A549 (cell line): ENCODE measurements at regions not wholly inside any gene's neighbourhood (a gene's known extent, or its start where the extent isn't known, plus 50 kb on each side); places are given as distances from the start of the nearest gene placed in this dataset.

Source experiments
- ATAC-seq, 2 experiments: fragments of 200-7000 bp in 1 of 2; fragments of >200 bp in 1 of 2; cut with Nextera tagmentation in 1 of 2; cut with Tn5 transposase in 1 of 2; 3 replicates each; pipeline versions ENCODE4 v1.8.0 to v1.9.1; 2018 to 2020; ENCODE audit warnings: mild to moderate bottlenecking in 1 of 2, moderate library complexity in 1 of 2
- CTCF ChIA-PET: fragments of 300-600 bp; sonication (Branson Sonifier 250); formaldehyde crosslinking; extraction: SDS; loops from one replicate; lab custom pipeline; 2021; ENCODE audit warnings: antibody characterized with exemption, inconsistent platforms; lab: Yijun Ruan, JAX
- POLR2A ChIA-PET: fragments of 350-600 bp; formaldehyde crosslinking; extraction: SDS; loops from one replicate; lab custom pipeline; 2021; ENCODE audit warnings: antibody characterized with exemption, inconsistent platforms; lab: Yijun Ruan, JAX
- DNase-seq, 2 experiments: peaks; one replicate each; pipeline versions ENCODE4 v3.0.0 to v3.0.0-alpha.2; 2011 to 2016; ENCODE audit warnings: low read depth in 1 of 2, low spot score in 1 of 2
- FAIRE-seq: peaks from 2 replicates; lab custom pipeline; 2011; peaks lifted over from hg19 to GRCh38; lab: Jason Lieb, UNC
- H3K27ac ChIP-seq, 2 experiments: fragments of >200 bp; sonication (Bioruptor Twin); formaldehyde crosslinking; 3 replicates each; pipeline ENCODE4 v1.5.1; 2016 to 2017
- H3K4me1 ChIP-seq: fragments of >200 bp; sonication (Bioruptor Twin); formaldehyde crosslinking; 3 replicates; pipeline ENCODE4 v1.6.1; 2016
- H3K4me2 ChIP-seq: fragments of >200 bp; sonication (Bioruptor Twin); formaldehyde crosslinking; 3 replicates; pipeline ENCODE4 v1.6.1; 2016
- H3K4me3 ChIP-seq: fragments of >200 bp; sonication (Bioruptor Twin); formaldehyde crosslinking; 3 replicates; pipeline ENCODE4 v1.5.1; 2016
- H3K9me3 ChIP-seq: fragments of >200 bp; sonication (Bioruptor Twin); formaldehyde crosslinking; 3 replicates; pipeline ENCODE4 v1.6.1; 2016
- ATOH8 ChIP-seq: fragments of 250-450 bp; sonication (Bioruptor Pico); IDR thresholded peaks from 2 replicates; pipeline ENCODE4 v1.5.0; 2020; ENCODE audit warnings: low read depth, mild to moderate bottlenecking, moderate library complexity
- CHD2 ChIP-seq: fragments of 150-350 bp; IDR thresholded peaks from 2 replicates; pipeline ENCODE4 v1.6.1; 2014; ENCODE audit warnings: low read length; ENCODE audit not compliant: partially characterized antibody
- CHD4 ChIP-seq: fragments of 200-600 bp; sonication (generic); IDR thresholded peaks from 2 replicates; pipeline ENCODE4 v1.6.1; 2016; ENCODE audit warnings: antibody characterized with exemption, mild to moderate bottlenecking, borderline replicate concordance
- CTCF ChIP-seq: fragments of >200 bp; sonication (Bioruptor Twin); formaldehyde crosslinking; IDR thresholded peaks from 3 replicates; pipeline ENCODE4 v1.5.1; 2016
- ELK1 ChIP-seq: fragments of 150-350 bp; IDR thresholded peaks from 2 replicates; pipeline ENCODE4 v1.6.1; 2014; ENCODE audit warnings: low read depth, mild to moderate bottlenecking, low read length
- FOSB ChIP-seq: fragments of 250-450 bp; sonication (Bioruptor Pico); IDR thresholded peaks from 2 replicates; pipeline ENCODE4 v1.5.0; 2020; ENCODE audit warnings: mild to moderate bottlenecking, moderate library complexity
- FOSL2 ChIP-seq, 2 experiments: fragments of 450-650 bp in 1 of 2; fragments of >200 bp in 1 of 2; sonication (Bioruptor Twin) in 1 of 2; formaldehyde crosslinking; IDR thresholded peaks; 2 replicates each; pipeline versions ENCODE4 v1.5.0 to v1.6.1; 2016 to 2020; ENCODE audit warnings: mild to moderate bottlenecking in 1 of 2, moderate library complexity in 1 of 2
- FOXS1 ChIP-seq: fragments of 250-450 bp; sonication (Bioruptor Pico); IDR thresholded peaks from 2 replicates; pipeline ENCODE4 v1.5.0; 2020; ENCODE audit warnings: mild to moderate bottlenecking, moderate library complexity
- HDAC2 ChIP-seq: fragments of 200-600 bp; sonication (generic); IDR thresholded peaks from 2 replicates; pipeline ENCODE4 v1.6.1; 2016
- MYC ChIP-seq: IDR thresholded peaks from 2 replicates; pipeline ENCODE4 v1.6.1; 2012; ENCODE audit warnings: mild to moderate bottlenecking, inconsistent platforms, low read length, improper control_type of control experiment, borderline replicate concordance
- NPAS2 ChIP-seq: fragments of 250-450 bp; sonication (Bioruptor Pico); IDR thresholded peaks from 2 replicates; pipeline ENCODE4 v1.8.0; 2022; ENCODE audit warnings: mild to moderate bottlenecking, moderate library complexity, borderline replicate concordance
- RAD21 ChIP-seq, 2 experiments: fragments of >200 bp in 1 of 2; sonication (Bioruptor Twin) in 1 of 2; formaldehyde crosslinking in 1 of 2; IDR thresholded peaks in 1 of 2; conservative IDR thresholded peaks in 1 of 2; 2 replicates in 1 of 2; 3 replicates in 1 of 2; pipeline ENCODE4 v1.6.1; 2012 to 2018; ENCODE audit warnings: inconsistent platforms in 1 of 2
- REST ChIP-seq: fragments of 200-600 bp; sonication (generic); IDR thresholded peaks from 2 replicates; pipeline ENCODE4 v1.6.1; 2016; ENCODE audit warnings: antibody characterized with exemption, mild to moderate bottlenecking, moderate library complexity
- RNF2 ChIP-seq: fragments of 200-600 bp; sonication (generic); IDR thresholded peaks from 2 replicates; pipeline ENCODE4 v1.6.1; 2016; ENCODE audit warnings: low read depth, mild to moderate bottlenecking, antibody characterized with exemption, moderate library complexity, borderline replicate concordance
- SMC3 ChIP-seq: fragments of >200 bp; sonication (Bioruptor Twin); formaldehyde crosslinking; IDR thresholded peaks from 3 replicates; pipeline ENCODE4 v1.6.1; 2018; ENCODE audit warnings: inconsistent platforms
- ZFP36 ChIP-seq: fragments of 450-650 bp; IDR thresholded peaks from 2 replicates; pipeline ENCODE4 v1.6.1; 2014; ENCODE audit warnings: borderline replicate concordance; ENCODE audit not compliant: partially characterized antibody
- ZNF302 ChIP-seq: fragments of 250-450 bp; sonication (Bioruptor Pico); IDR thresholded peaks from 2 replicates; pipeline ENCODE4 v1.9.0; 2021; ENCODE audit warnings: inconsistent platforms, mild to moderate bottlenecking, moderate library complexity
- ZSCAN20 ChIP-seq: fragments of 250-450 bp; sonication (Bioruptor Pico); IDR thresholded peaks from 2 replicates; pipeline ENCODE4 v1.8.0; 2022; ENCODE audit warnings: mild to moderate bottlenecking, moderate library complexity
- WGBS: methylation state at CpG from one replicate; pipeline ENCODE4 v1.1.6; 2017; ENCODE audit errors: missing lambda C conversion rate; 5-methylcytosine and 5-hydroxymethylcytosine counted together
- TF ChIP-seq, protein P1 (sequence below): IDR thresholded peaks from 2 replicates; pipeline ENCODE4 v1.6.1; 2012
- TF ChIP-seq, protein P2 (sequence below): fragments of 250-450 bp; sonication (Bioruptor Pico); IDR thresholded peaks from 2 replicates; pipeline ENCODE4 v1.5.0; 2021; ENCODE audit warnings: mild to moderate bottlenecking, moderate library complexity, borderline replicate concordance

GRCh38 chr2:209276000-209276399, 147.8 kb upstream of the MAP2 start:
- 48% methylated on average over 3 of the region's 3 CpGs for WGBS

GRCh38 chr2:209277444-209277843, 146.4 kb upstream of the MAP2 start:
- 8% methylated on average over 3 of the region's 3 CpGs for WGBS
- no peaks in the 10 kb centered on the region for H3K9me3 ChIP-seq
- no peak for DNase-seq
- no peaks in the 10 kb centered on the region for H3K4me1 ChIP-seq
- TF ChIP-seq CTCF (no peak), REST (no peak), FOSL2 (IDR thresholded peaks at IDR 0.05) (no peak), FOSL2 (CRISPR knock-in tag; IDR thresholded peaks at IDR 0.05) (no peak), ATOH8 (CRISPR knock-in tag) (no peak), FOXS1 (CRISPR knock-in tag) (no peak), RAD21 (conservative IDR thresholded peaks at IDR 0.05 in 1 of 2, IDR thresholded peaks at IDR 0.05 in 1 of 2) (no peak), SMC3 (no peak), FOSB (CRISPR knock-in tag) (no peak), MYC (no peak), ZNF302 (CRISPR knock-in tag) (no peak), CHD2 (no peak), NPAS2 (CRISPR knock-in tag) (no peak), ZSCAN20 (CRISPR knock-in tag) (no peak)
- TF ChIP-seq, protein P1, sequence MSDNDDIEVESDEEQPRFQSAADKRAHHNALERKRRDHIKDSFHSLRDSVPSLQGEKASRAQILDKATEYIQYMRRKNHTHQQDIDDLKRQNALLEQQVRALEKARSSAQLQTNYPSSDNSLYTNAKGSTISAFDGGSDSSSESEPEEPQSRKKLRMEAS: no peak
- TF ChIP-seq, protein P2, sequence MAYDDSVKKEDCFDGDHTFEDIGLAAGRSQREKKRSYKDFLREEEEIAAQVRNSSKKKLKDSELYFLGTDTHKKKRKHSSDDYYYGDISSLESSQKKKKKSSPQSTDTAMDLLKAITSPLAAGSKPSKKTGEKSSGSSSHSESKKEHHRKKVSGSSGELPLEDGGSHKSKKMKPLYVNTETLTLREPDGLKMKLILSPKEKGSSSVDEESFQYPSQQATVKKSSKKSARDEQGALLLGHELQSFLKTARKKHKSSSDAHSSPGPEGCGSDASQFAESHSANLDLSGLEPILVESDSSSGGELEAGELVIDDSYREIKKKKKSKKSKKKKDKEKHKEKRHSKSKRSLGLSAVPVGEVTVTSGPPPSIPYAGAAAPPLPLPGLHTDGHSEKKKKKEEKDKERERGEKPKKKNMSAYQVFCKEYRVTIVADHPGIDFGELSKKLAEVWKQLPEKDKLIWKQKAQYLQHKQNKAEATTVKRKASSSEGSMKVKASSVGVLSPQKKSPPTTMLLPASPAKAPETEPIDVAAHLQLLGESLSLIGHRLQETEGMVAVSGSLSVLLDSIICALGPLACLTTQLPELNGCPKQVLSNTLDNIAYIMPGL (CRISPR knock-in tag): no peak
- TF ChIP-seq, all 56 proteins: peak for 0
- H3K4me2 ChIP-seq: no peak overlapping the region
- CTCF ChIA-PET: no interaction called here
- no peak overlapping the region for H3K4me3 ChIP-seq
- ATAC-seq (no peak), FAIRE-seq (no peak)
- no peak overlapping the region for H3K27ac ChIP-seq
- POLR2A ChIA-PET: no interaction called here

More at GRCh38 chr2:209276000-209276399, 147.8 kb upstream of the MAP2 start:
- ATAC-seq (no peak), DNase-seq (no peak), FAIRE-seq (no peak)
- H3K9me3 ChIP-seq: no peaks in the 10 kb centered on the region
- POLR2A ChIA-PET: no interaction called here
- CTCF ChIA-PET: no interaction called here
- TF ChIP-seq RNF2 (no peak), RAD21 (conservative IDR thresholded peaks at IDR 0.05 in 1 of 2, IDR thresholded peaks at IDR 0.05 in 1 of 2) (no peak), ZNF302 (CRISPR knock-in tag) (no peak), ZSCAN20 (CRISPR knock-in tag) (no peak), ZFP36 (no peak), ELK1 (no peak), CHD4 (no peak), HDAC2 (no peak)
- TF ChIP-seq, protein P1: no peak
- no peak overlapping the region for H3K27ac ChIP-seq
- no peak overlapping the region for H3K4me2 ChIP-seq
- no peak overlapping the region for H3K4me3 ChIP-seq
- no peaks in the 10 kb centered on the region for H3K4me1 ChIP-seq
